Middle frontal gyrus (tissue), 1 donor: ENCODE measurements at regions not wholly inside any gene's neighbourhood (a gene's known extent, or its start where the extent isn't known, plus 50 kb on each side); places are given as distances from the start of the nearest gene placed in this dataset.

ENCODE experiments used
- DNase-seq: peaks from one replicate; pipeline ENCODE4 v3.0.0-alpha.2; 2015; ENCODE audit warnings: low spot score; ENCODE audit errors: extremely low spot score

DNA sequence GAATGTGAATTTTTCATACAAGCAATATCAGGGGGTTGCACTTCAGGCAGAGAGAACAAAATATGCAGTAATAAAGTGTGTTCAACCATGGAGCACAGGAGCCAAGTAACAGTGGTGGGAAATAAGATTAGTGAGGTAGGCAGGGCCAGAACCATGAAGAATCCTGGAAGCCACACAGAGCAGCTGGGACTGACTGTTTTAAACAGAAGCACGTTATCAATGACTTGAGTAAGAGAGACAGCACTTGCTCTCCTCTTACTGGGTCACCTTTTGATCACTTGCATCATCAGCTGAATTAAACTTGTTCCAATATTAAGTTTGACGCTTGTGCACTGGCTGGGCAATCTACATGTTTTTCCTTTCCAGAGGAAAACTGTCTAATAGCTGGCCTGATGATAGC lies 238.5 kb downstream of the TBX18 start:
- DNase-seq, result no peak

DNA sequence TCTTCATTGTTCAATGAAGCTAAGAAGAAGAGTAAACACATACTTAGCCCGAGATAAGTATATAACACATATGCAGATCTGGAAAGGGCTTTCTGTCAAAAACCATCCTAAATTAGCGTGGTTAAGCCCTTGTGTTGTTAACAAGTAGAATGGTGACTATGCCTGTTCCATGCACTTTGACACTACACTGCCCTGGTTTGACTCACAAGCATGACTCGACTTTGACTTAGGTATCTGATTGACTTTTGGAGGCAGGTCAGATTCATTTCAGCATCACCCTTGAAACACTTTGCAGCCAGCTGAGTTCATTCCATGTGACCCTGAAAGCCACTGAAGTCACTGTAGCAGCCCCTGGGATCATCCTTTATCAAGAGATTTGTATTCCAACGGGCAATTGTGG lies 239.8 kb downstream of the TBX18 start:
- no peak for DNase-seq

DNA sequence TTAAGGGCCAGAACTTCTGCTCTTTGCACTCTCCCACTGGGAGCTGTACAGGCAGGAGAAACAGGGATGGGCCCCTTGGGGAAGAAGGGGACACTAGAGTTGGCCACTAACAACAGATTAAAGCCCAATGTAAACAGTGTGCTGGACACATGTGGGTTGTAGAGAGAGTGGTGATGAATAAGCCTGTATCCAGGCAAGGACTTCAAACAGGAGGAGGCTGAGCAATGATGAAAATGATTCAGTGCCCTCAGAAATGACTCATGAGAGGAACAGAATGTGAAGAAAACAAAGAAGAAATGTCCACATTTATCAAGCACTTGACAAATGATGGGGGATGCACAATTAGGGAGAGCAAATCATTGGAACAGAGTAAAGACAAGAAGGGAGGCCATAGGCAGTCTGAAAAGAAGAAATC lies 242.3 kb downstream of the TBX18 start:
- no peak for DNase-seq

DNA sequence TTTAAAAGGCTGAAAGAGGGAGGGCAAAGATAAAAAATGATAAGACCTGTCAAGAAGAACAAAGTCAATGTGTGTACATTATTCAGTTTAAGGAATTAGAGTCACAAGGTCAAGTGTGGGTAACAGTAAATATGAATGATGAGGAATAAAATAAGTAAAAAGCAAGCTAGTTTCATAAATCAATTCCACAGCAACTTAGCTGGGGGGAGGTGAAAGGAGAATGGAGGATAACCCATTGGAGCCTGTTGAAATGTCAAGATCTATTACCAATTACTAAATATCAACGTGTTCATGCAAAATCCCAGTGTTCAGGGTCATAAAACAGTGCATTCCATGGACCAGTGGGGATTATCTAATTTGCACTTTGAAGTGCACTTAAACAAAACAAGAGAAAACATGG lies 242.9 kb downstream of the TBX18 start:
- no peak for DNase-seq

DNA sequence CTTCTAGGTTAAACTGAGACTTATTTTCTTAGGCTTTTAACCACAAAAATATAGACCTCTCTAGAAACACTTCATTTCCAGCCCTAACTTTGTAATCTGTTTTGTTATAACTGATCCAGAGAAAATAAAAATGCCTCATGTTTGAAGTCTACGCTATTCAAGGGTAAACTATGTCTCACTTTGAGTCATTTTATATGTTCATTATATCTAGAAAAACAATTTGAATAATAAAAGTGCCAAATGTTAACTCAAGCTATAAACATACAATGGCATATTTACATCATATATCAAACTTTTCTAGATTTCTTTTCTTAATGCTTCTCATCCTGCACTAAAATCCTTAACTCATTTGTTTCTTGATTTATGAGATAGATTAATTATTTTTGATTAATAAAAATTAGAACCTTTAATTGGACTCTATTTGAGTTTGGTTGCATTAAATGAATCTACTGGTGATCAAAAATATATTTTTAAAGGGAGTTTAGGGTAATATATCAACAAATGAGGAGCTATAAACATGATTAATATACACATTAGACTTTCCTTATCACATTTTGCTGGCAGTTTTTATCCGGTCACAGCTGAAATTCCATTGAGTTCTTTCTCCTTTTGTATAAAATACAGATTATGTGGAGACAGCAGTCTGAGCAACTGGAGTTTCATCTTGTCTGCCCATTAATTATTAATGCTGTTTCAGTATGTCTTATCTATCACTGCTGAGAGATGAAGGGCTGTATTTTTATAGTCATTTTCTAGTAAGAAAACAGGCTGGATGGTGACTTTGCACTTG lies 246.5 kb downstream of the TBX18 start:
- DNase-seq, result no peak

DNA sequence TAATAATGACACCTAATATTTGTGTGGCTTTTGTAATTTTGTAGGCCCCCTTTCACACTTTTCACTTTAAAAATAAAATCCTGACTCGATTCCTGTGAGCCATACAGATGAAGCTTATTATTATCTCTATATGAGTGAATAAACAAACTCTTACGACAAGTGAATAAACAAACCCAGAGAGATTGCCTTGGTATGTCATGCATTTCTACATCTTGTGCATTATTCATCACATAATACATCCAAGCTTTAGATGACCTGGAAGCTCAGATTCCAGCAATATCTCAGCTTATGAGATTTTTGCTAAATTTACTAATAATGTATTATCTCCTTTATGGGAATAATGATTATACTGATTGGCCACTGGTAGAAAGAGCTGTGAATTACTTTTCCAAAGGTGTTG lies 248.2 kb downstream of the TBX18 start:
- no peak for DNase-seq

DNA sequence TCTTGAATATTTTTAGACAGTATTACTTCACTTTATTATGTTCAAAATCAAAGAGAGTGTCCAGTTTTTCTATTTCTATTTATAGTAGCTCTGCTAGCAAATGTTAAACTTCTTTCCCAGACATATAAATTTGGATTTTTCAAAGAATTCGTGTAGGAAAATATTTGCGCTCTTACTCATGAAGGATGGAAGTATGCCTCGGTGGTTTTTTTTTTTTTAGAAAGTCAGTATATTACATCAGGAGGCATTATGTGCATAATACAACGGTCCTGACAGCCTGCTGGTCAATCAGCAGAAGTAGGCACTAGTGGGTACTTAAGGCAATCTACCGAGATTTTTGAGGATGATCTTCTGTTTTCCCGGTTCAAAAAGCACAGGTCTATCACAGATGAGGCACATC lies 249.3 kb downstream of the TBX18 start:
- DNase-seq, result no peak

DNA sequence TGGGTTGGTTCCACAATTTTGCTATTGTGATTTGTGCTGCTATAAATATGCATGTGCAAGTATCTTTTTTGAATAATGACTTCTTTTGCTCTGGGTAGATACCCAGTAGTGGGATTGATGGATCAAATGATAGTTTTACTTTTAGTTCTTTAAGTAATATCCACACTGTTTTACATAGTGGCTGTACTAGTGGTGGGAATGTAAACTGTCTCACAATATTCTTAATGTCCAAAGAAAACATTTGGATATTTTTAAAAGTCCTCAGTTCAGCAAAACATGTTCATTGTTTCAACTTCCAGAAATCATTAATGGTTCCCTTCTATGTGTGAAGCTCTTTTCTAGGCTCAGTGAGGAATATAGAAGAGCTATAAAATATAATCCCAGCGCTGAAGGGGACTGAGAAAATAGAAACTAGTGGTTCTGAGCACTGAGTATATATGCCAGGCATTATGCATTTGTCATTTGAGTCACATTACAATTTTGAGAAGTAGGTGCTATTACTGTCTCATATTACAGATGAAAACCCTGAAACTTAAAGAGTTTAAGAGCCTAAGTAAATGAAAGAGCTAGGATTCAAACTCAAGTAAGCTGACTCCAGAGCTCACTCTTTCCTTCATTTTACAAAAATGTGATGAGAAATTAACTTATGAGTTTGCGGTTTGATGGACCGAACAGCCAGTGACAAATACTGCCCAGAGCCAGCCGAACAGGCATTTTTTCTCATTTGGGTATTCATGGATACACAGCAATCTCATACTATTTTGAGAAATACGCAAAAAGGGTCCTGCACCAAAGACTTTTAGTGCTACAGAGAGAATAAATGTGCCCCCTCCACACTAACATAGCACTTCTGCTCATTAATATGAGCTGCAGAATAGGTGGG lies 250.1 kb downstream of the TBX18 start:
- no peak for DNase-seq

DNA sequence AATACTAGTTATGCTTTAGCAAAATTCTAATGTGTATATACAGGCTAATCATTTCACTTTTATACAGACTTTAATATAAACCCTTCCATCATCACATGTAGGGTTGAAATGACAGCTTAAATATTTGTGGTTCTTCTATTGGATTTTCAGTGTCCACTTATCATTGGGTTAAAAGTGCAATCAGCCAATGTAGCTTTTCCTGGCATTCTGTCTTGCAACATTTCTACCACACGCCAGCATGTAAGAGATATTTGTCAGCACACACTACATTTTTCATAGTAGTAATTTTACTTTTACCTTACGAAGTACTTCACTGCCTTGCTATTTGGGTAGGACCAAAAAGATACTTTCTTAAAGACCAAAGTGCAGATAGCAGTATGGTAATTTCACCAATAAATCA lies 252.0 kb downstream of the TBX18 start:
- no peak for DNase-seq

DNA sequence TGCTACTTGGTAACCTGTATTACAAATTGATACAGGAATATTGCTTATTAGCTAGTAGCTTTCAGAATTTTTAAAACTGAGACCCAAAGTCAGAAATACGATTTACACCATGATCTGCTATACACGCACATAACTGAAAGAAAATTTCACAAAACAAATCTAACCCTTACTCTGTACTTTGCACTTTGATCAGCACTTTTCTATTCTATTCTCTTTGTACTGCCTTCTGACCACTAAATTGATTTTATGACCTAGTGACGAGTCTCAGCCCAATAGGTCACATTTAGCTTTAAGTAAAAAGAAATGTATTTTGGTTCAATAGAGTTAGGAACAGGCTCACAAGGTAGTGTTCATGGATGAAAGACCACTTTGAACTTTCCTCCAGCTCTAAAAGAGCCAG lies 252.5 kb downstream of the TBX18 start:
- DNase-seq, result no peak

DNA sequence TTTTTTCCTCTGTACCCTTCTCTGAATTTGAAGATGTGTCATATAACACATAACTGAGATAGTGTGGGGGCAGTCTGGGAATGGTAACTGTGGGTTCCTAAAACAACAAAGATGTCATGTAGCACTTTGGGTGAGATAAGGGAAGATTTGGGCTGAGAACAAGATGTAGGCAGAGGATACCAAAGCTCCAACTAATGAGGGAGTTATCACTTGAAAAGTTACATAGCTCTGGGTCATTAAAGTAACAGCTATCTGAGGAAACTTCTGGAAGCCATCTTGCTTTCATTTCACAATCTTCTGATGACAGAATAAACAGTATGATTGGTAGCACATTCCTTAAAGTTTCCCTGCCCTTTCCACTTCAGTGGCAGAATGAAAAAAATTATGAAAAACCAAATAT lies 255.4 kb downstream of the TBX18 start:
- no peak for DNase-seq

DNA sequence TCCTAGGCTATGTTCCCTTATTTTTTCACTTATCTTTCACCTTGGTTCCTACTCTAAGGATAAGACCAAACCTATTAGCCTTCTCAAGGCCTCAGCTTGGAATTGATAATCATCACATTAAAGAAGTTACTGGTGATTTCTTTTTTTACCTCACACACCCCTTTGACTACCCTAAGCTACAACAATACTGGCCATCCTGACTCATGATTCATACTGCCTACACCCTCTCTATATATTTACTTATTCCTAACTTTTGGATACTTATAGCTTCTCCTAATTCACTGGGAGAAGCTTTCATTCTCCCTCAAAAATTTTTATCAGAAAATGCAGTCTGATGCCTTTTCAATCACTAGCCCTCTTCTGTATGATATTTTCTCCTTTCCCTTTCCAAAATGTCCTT lies 256.1 kb downstream of the TBX18 start:
- no peak for DNase-seq

DNA sequence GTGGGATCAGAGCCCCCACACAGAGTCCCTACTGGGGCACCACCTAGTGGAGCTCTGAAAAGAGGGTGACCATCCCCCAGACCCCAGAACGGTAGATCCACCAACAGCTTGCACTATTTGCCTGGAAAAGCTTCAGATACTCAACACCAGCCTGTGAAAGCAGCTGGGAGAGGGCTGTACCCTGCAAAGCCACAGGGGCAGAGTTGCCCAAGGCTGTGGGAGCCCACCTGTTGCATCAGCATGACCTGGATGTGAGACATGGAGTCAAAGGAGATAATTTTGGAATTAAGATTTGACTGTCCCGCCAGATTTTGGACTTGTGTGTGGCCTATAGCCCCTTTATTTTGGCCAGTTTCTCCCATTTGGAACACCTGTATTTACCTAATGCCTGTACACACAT lies 260.4 kb downstream of the TBX18 start:
- no peak for DNase-seq

DNA sequence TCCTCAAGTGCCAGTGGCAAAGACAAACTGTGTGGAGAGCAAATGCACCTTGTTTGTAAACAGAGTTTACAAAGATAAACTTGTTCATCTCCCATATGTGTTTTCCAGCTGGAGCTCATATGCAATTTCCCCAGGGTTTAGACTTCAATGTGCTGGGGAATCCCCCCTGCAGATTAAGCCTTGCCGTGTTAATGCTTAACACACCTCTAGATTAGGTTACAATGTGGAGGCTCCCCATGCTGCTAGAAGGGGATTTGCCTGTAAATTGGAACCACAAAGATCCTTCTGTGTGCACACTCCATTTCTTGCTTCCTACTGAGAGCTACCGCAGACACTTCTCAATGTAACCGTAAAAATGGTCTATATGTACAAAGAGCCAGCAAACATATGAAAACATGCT lies 263.1 kb downstream of the TBX18 start:
- DNase-seq, result no peak

DNA sequence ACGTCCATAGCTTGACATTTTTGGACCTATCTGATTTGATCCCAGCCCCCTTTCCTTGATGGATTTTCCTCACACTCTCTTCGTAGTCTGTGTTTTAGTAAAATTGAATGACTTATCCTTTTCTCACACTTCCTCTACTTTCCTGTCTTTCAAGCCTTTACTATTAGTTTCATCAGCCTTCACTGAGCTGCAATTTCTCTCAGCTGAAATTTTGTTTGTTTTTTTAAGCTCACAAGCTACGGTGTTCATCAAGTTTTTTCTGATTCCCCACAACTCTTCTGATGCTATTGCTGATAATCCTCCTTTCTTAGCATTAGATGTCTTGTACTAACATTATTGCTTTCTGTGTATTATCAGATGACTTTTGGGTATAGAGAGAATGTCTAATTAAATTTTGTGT lies 263.7 kb downstream of the TBX18 start:
- DNase-seq, result no peak

DNA sequence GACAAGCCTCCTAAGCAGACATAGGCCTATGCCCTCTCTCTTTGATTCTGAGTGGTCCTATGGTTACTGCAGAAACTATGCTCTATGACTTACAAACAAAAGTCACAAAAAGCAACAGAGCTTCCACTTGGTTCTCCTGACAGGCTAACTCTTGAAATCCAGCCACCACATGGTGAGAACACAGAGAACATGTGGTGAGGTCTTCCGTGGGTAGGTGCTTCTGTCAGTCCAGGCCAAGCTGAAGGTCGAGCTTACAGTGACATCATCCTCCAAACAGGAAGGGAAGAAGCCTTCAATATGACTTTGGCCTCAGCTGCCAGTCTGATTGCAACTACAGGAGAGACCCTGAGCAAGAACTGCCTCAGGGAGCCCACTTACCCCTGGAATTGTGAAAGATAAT lies 265.5 kb downstream of the TBX18 start:
- no peak for DNase-seq

DNA sequence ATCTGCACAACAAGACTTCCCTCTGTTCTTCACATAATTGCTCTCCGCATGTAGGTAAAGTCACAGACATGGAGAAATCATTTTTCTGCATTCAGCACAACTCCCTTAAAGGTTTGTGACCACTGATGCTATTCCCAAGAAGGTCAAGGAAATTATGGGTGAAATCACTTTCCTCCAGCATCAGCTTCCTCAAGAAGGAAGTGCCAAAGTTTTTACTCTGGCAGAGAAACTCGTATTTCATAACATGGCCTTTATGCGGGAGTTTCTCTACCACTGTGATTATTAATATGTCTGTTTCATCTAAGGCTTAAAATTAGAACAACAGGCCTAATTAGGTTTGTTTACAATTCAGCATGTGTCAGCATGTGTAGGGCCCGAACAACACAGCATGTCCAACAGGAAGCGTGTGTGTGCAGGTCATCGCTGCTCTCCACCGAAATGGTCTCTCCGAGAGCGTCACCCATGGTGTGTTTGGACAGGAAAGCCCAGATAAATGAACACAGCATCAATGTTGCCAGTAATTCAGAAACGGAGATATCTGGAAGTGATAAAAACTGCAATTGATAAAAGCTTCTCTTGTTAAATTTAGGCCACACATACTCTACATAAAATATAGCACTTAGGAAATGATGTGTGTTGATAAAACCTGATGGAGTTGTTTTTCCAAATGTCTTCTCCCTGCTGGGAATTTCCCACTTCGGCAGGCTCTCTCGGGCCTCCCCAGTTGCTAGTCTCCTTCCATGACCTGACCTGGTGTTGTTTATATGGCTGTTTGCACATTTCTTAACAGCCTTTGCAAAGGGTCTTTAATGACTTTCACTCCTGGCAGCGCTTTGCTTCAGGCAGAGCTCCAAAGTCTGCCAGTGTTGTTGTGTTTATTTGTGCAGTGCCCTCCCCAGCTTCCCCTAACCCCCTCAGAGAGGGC lies 265.1 kb upstream of the CEP162 start:
- DNase-seq, result no peak

DNA sequence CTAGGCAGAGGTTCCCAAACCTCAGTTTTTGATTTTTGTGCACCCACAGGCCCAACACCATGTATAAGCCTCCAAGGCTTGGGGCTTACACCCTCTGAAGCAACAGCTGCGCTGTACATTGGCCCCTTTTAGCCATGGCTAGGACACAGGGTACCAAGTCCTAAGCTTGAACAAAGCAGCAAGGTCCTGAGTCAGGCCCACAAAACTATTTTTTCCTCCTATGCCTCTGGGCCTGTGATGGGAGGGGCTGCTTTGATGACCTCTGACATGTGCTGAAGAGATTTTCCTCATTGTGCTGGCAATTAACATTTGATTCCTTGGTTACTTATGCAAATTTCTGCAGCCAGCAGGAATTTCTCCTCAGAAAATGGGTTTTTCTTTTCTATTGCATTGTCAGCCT lies 262.2 kb upstream of the CEP162 start:
- DNase-seq, result no peak

DNA sequence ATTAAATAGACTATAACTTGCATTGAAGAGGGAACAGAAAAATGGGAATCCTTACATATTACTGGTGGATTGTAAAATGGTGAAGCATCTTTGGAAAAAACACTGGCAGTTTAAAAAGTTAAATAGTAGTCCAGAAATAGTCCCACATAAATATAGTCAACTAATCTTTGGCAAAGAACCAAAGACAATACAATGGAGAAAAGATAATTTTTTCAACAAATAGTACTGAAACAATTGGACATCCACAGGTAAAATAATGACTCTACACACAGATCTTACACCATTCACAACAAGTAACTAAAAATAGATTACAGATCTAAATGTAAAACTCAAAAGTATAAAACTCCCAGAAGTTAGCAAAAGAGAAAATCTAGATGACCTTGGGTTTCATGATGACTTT lies 259.1 kb upstream of the CEP162 start:
- DNase-seq, result no peak

DNA sequence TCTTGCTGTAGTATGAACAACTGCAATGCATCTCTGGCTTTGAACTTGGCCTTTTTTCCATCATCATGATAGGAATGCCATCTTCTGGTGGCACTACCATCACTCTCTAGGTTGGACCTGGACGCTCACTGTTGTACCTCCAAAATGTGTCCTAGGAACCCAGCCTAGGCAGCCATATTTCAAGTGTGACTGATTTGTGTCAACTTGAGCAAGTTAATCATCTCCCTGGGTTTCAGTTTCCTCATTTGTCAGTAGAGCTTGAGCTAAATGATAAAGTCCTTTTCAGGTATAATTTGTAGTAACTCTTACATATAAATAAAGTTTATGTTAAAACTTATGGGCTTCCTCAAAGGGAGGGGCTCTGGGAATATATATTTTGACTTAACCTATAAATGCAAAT lies 241.7 kb upstream of the CEP162 start:
- DNase-seq, result no peak

DNA sequence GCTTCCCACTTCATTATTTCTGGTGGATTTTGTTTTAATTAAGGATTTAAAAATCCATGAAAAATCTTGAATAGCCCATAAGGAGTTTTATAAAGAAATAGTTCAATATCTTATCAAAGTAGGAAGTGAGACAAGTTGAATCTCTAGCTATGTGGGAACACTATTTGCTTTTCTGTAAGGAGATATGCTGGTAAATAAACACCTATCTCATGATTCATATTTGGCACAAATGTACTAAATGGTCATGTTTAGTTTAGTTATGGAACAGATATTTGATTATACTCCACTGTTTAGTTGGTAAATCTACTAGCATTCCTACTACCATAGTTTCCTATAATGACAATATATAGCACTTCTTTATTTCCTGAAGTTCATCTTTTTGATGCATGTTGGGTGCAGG lies 239.9 kb upstream of the CEP162 start:
- DNase-seq, result no peak

DNA sequence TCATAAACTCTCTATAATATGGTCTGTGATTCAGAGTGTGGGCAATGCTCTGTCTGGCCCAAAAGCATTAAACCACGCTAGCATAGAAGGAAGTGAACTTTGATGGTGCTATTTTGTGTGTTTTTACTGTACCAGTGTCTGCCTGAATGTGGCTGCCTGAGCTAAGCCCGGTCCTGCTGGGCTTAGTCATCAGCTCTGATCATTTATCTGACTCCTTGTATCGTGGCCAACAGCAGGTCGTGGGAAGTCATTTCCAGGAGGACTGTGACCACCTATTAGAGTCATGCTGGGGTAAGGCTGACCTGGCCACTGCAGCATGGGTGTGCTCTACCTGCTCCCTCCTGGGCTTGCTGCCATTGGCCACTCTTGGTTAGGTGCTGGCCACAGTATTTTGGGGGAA lies 239.1 kb upstream of the CEP162 start:
- DNase-seq, result no peak
